ENCODE measurements at regions not wholly inside any gene's neighbourhood (a gene's known extent, or its start where the extent isn't known, plus 50 kb on each side); places are given as distances from the start of the nearest gene placed in this dataset.

GRCh38 chr2:21627938-21628337 is 504.2 kb downstream of the TDRD15 start:
- Histone ChIP-seq H4K20me1 (ENCODE audit: control insufficient read depth, extremely low read depth, insufficient read depth, low read length) (no peaks in the 10 kb centered on the region), H3K4me3 (replicated peaks in 1 of 4; ENCODE audit: control extremely low read depth in 1 of 4, insufficient read depth in 1 of 4, low read depth in 3 of 4, low read length in 4 of 4) (no peak overlapping the region), H3K9me3 (ENCODE audit: control insufficient read depth, insufficient read depth, low read depth, low read length) (no peaks in the 10 kb centered on the region), H3K4me2 (ENCODE audit: extremely low read depth, insufficient read depth, low read length) (no peak overlapping the region), H3K4me1 (ENCODE audit: control insufficient read depth, extremely low read depth, insufficient read depth, low read length) (no peaks in the 10 kb centered on the region), H3K27ac (ENCODE audit: insufficient read depth, low read length) (no peak overlapping the region), H2AFZ (ENCODE audit: low read length) (no peak overlapping the region), H3K27me3 (ENCODE audit: control insufficient read depth, insufficient read depth, low read length) (no peaks in the 10 kb centered on the region), H3K9ac (ENCODE audit: insufficient read depth, low read length) (no peak overlapping the region), H3K36me3 (ENCODE audit: control insufficient read depth, insufficient read depth, low read length) (no peaks in the 10 kb centered on the region), H3K79me2 (ENCODE audit: control insufficient read depth, insufficient read depth, low read length) (no peaks in the 10 kb centered on the region)
- TF ChIP-seq EZH2 (IDR thresholded peaks at IDR 0.05; ENCODE audit: low read length, missing control alignments) (no peak), CTCF (conservative IDR thresholded peaks at IDR 0.05 in 1 of 2, IDR thresholded peaks at IDR 0.05 in 1 of 2; ENCODE audit: low read depth in 1 of 2, low read length in 2 of 2) (peak in 1 of 2 donors; percentile 6)
- DNase-seq (ENCODE audit: low read depth in 2 of 2): peak in 1 of 2 donors; percentile 12

GRCh38 chr2:21633015-21633414 is 509.2 kb downstream of the TDRD15 start:
- TF ChIP-seq CTCF (conservative IDR thresholded peaks at IDR 0.05 in 1 of 2, IDR thresholded peaks at IDR 0.05 in 1 of 2; ENCODE audit: low read depth in 1 of 2, low read length in 2 of 2) (no peak), EZH2 (IDR thresholded peaks at IDR 0.05; ENCODE audit: low read length, missing control alignments) (no peak)
- Histone ChIP-seq H3K4me3 (replicated peaks in 1 of 4; ENCODE audit: control extremely low read depth in 1 of 4, insufficient read depth in 1 of 4, low read depth in 3 of 4, low read length in 4 of 4) (no peak overlapping the region), H3K27me3 (ENCODE audit: control insufficient read depth, insufficient read depth, low read length) (no peaks in the 10 kb centered on the region), H3K27ac (ENCODE audit: insufficient read depth, low read length) (no peak overlapping the region), H3K9ac (ENCODE audit: insufficient read depth, low read length) (no peak overlapping the region), H4K20me1 (ENCODE audit: control insufficient read depth, extremely low read depth, insufficient read depth, low read length) (no peaks in the 10 kb centered on the region), H3K79me2 (ENCODE audit: control insufficient read depth, insufficient read depth, low read length) (no peaks in the 10 kb centered on the region), H3K4me1 (ENCODE audit: control insufficient read depth, extremely low read depth, insufficient read depth, low read length) (no peaks in the 10 kb centered on the region), H3K4me2 (ENCODE audit: extremely low read depth, insufficient read depth, low read length) (no peak overlapping the region), H3K36me3 (ENCODE audit: control insufficient read depth, insufficient read depth, low read length) (no peaks in the 10 kb centered on the region), H3K9me3 (ENCODE audit: control insufficient read depth, insufficient read depth, low read depth, low read length) (no peaks in the 10 kb centered on the region), H2AFZ (ENCODE audit: low read length) (no peak overlapping the region)
- DNase-seq (ENCODE audit: low read depth in 2 of 2): no peak

- no peak overlapping the region for H3K27ac ChIP-seq (ENCODE audit: insufficient read depth, low read length)
- H3K9ac ChIP-seq (ENCODE audit: insufficient read depth, low read length): no peak overlapping the region
- H3K27me3 ChIP-seq (ENCODE audit: control insufficient read depth, insufficient read depth, low read length): no peaks in the 10 kb centered on the region
- H3K79me2 ChIP-seq (ENCODE audit: control insufficient read depth, insufficient read depth, low read length): no peaks in the 10 kb centered on the region
- H2AFZ ChIP-seq (ENCODE audit: low read length): no peak overlapping the region
- no peaks in the 10 kb centered on the region for H3K36me3 ChIP-seq (ENCODE audit: control insufficient read depth, insufficient read depth, low read length)
- H3K4me2 ChIP-seq (ENCODE audit: extremely low read depth, insufficient read depth, low read length): no peak overlapping the region
- H3K9me3 ChIP-seq (ENCODE audit: control insufficient read depth, insufficient read depth, low read depth, low read length): no peaks in the 10 kb centered on the region
- no peaks in the 10 kb centered on the region for H4K20me1 ChIP-seq (ENCODE audit: control insufficient read depth, extremely low read depth, insufficient read depth, low read length)
- H3K4me1 ChIP-seq (ENCODE audit: control insufficient read depth, extremely low read depth, insufficient read depth, low read length): no peaks in the 10 kb centered on the region
- no peak for TF ChIP-seq EZH2 (IDR thresholded peaks at IDR 0.05; ENCODE audit: low read length, missing control alignments)
- no peak for TF ChIP-seq CTCF (conservative IDR thresholded peaks at IDR 0.05 in 1 of 2, IDR thresholded peaks at IDR 0.05 in 1 of 2; ENCODE audit: low read depth in 1 of 2, low read length in 2 of 2)
- no peak overlapping the region for H3K4me3 ChIP-seq (replicated peaks in 1 of 4; ENCODE audit: control extremely low read depth in 1 of 4, insufficient read depth in 1 of 4, low read depth in 3 of 4, low read length in 4 of 4)
- no peak for DNase-seq (ENCODE audit: low read depth in 2 of 2)
Observed at GRCh38 chr2:21633466-21633865, 509.7 kb downstream of the TDRD15 start.
